AG08396 (cell line): ENCODE measurements at regions not wholly inside any gene's neighbourhood (a gene's known extent, or its start where the extent isn't known, plus 50 kb on each side); places are given as distances from the start of the nearest gene placed in this dataset.
"Not testable (repeated sequence)": the region's sequence is repeated elsewhere in the genome, so short reads cannot be mapped to it uniquely, and the experiment has no call there.

Experiments used
- DNase-seq: peaks from one replicate; pipeline ENCODE4 v3.0.0; 2012; ENCODE audit warnings: low spot score, mixed read lengths

DNA sequence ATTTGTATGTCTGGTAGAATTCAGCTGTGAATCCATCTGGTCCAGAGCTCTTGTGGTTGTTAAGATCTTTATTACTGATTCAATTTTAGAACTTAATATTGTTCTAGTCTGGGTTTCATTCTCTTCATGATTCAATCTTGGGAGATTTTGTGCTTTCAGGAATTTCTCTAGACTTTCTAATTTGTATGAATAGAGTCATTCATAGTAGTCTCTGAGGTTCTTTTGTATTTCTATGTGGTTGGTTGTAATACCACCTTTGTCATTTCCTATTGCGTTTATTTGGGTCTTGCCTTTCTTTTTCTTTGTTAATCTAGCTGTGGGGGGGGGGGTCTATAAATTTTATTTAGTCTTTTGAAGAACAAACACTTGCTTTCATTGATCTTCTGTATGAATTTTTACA lies 824.8 kb upstream of the GALNTL6 start:
- no peak for DNase-seq

DNA sequence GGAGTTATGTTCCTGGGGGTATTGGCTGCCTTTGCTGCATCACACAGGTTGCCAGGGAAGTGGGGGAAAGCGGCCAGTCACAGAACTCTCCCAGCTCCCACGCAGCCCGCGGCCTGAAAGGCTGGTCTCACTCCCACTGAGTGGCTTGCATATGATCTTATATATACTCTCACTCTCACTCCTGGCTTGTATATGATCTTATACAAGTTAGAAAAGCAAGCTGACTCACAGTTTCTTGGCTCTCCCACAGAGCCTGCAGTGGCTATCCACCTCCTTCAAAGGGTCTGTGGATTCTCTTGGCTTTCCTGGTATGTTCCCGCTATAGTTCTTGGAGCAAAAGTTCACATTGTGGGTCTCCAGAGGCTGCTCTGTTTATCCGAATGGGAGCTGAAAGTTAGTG lies 833.5 kb upstream of the GALNTL6 start:
- no peak for DNase-seq

DNA sequence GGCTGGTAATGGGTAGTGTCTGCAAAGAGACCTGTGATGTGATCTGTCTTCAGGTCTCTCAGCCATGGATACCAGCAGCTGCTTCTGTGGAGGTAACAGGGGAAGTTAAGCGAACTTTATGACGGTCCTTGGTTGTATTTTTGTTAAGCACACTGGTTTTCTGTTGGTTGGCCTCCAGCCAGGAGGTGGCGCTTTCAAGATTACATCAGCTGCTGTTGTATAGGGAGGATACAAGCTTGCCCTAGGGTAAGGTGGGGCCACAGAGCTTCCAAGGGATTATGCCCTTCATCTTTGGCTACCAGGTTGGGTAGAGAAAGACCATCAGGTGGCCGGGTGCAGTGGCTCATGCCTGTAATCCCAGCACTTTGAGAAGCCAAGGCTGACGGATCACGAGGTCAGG lies 834.2 kb upstream of the GALNTL6 start:
- DNase-seq: no peak

DNA sequence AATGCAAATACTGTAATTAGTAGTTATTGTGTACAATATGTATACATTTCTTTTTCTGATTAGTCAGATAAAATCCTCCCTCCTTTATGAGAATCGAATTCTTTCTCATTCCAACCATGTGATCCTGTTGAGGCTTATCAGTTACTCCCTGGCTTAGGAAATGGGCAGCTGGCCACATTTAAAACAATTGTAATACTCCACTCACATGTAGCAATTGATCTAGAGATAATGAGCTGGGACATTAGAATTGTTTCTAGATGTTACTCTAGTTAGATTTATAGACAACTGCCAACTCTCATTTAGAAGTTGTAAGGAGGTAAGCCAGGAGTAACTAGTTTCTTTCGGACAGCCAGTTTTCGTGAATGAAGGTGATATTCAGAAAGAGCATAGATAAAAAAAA lies 859.3 kb upstream of the AADAT start:
- DNase-seq: no peak

DNA sequence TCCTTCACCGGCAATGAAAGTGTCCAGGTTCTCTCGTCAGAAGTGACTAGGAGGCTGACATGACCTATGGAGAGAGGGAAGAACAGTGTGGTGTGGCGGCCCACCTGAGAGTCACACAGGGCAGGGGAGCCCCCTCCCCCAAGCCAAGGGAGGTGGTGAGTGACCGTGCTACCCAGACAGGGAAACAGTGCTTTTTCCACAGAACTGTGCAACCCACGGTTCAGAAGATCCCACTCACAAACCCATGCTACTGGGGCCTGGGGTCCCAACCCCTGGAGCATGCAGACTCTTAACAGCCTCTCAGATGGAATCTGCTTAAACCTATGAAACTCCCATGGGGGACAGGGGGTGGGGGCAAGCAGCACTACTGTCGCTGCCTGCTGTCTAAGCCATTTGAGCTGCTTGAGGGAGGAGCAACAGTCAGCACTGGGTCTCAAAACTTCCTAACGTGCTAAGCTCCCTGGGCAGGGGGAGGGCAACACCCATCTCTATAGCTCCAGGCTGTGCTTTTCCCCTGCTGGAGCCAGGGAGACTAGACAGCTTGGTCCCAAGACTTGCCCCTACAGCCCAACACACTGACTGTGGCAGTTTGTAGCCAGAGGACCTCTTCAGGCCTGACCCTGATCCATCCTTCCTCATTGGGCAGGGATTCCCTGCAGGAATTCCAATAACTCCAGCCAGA lies 850.4 kb upstream of the AADAT start:
- DNase-seq: no peak

DNA sequence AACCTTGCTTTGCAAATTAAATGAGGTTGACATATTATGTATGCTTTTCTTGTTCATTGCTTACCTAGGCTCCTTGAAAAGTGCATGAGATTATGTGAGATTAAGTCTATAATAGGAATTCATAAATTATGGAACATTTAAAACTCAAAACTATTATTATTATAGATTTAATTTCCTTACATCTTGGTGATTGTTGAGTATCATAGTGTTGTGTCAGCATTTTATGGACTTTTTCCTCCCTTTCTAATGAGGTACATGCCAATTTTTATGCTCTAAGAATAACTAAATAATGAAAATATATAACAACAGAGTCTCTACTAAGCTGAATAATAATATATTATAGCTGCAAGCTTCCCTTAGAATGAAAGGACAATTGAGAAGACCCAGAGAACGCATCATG lies 848.8 kb upstream of the AADAT start:
- no peak for DNase-seq

DNA sequence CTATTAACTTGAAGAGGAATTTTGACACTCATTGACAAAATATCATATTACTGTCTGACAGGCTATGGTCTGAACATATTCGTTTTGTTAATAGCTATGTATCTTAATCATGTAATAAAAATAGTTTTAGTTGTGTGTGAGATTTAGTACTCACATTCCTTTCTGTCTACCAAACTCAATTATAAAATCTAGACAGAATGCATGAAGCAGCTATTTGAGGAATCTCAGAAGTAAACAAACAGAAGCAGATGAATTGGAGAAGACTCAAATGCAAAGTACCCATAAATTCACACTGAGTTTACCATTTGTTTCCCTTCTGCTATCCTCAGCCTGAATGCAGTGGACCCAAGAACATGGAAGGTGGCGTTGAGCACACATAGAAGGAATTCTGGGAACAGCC lies 841.6 kb upstream of the AADAT start:
- no peak for DNase-seq

DNA sequence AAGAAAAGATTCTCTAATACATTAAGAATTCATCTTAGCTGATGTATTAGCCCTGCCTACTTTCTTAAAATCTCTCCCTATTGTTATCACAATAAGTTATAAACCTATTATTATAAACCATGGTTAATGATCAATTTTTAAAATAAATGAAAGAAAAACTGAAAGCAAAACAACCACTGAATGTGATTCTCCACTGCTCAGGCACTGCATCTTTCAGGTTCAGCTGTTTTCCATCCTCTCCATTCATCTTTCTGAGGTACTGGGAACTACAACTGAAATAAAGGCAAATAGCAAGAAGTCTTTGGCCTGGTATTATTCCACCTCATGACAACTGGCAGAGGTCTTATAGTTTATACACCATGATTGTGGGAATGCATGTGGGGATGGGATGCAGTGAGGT lies 798.9 kb upstream of the AADAT start:
- DNase-seq: no peak

DNA sequence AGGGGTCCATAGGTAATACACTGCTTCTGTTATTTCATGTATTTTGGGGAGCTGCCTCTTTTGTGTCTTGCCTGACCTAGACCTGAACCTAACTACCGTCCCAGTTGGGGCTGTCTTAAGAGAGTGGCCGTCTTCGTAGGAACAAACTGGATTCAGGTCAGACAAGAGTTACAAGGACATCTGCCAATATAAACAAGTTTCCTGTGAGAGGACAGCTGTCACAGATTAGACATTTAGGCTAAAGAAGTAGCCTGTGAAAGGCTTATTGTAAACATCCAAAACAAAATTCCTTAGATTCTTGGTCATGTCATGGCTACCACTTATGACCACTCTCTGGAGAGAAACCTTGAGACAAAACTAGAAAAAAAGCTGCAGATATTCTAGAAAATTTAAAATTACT lies 797.6 kb upstream of the AADAT start:
- DNase-seq: no peak

DNA sequence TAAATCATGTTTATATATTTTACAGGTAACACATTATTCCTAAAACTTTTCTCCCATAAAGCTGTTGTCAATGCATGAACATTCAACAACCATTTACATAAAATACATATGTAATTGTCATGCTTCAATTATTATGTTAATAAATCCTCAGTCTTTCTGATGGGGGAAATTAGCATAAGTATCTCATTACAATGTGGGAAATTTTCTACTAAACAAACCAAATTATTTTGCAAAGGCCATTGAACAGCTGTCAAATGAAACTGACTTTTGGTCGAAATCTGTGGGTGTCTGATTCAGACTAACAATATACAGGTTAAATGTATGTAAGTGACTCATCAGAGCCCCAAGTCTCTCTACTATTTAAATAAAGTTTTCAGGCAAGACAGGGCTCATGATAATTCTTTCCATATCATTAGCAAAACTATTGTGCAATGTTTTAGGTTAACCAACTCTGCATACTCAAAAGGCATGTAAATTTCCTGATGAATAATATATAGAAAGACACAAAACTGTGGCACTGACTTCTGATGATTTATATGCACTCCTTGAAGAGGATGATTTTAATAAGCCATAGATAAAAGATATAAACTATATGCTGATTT lies 795.3 kb upstream of the AADAT start:
- DNase-seq: no peak

DNA sequence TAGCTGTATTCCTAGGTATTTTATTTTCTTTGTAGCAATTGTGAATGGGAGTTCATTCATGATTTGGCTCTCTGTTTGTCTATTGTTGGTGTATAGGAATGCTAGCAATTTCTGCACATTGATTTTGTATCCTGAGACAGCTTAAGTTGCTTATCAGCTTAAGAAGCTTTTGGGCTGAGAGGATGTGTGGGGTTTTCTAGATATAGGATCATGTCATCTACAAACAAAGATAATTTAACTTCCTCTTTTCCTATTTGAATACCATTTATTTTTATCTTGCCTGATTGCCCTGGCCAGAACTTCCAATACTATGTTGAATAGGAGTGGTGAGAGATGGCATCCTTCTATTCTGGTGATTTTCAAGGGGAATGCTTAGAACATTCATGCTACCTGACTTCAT lies 791.9 kb upstream of the AADAT start:
- not testable (repeated sequence) for DNase-seq

DNA sequence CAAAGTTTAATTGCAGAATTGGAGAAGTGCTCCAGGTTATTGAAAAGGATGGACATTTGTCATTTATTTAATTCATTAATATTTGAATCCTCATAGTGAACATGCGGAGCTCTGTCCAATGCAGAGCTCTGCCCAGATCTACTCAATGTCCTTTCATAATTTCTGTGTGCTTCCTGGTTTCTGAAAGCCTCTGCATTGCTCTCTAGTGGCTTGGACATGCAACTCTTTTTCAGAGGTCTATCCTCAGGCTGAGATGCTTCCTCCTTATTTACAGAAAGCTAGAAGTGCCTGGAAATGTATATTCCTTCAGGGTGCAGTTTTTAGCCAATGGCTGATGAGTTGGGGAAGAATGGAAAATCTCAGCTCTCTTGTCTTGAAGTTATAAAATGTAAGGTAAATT lies 786.1 kb upstream of the AADAT start:
- no peak for DNase-seq

DNA sequence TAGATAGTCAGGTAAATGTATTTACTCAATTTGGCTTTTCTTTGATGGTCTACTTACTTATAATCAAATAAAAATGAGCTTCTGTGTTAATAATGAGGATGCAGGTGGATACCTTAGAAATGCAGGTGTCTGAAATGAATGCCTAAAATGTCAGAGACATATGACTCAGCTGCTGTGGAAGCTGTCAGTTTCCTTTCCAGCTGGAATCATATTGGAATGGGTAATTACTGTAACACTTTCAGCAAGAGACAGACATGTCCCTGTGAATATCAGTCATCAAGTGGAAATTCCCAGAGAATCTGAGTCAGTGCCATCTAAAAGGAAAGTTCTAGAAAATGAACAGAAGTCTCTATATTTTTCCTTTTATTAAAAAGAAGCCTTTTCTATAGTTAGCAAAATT lies 783.0 kb upstream of the AADAT start:
- no peak for DNase-seq

DNA sequence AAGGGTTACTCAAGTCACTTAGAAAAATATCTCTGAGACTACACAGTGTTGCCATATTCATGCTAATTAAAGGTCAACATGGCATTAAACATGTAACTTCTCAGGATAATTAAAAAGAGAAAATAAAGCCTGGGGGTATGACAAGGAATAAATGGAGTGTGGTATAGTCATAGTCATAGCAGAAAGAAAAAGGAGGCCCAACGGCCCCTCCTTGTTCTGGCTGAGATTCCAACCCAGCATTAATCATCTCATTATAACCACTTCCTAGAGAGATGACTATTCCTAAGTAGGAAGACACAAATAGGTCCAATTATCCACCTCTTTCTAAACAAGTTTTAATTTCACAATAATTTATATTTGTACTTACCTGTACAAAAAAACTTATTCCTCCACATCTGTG lies 778.4 kb upstream of the AADAT start:
- DNase-seq: no peak

DNA sequence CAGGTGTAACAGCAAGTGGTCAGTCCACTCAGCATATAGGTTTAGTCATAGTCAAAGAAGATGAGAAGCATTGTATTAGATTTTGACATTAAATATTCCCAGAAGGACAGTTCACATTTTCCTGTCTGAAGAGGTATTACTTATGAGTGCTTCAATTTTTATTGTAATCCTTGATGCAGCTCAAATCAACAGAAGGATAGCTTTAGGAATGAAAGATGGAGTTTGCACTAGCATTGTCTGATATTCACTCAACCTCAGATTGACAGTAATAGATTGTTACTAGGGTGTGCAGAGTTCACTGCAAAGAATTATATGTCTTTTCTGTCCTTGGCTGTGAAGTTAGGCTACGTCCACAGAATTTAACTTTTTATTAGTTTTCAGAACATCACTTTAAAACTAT lies 764.3 kb upstream of the AADAT start:
- no peak for DNase-seq

DNA sequence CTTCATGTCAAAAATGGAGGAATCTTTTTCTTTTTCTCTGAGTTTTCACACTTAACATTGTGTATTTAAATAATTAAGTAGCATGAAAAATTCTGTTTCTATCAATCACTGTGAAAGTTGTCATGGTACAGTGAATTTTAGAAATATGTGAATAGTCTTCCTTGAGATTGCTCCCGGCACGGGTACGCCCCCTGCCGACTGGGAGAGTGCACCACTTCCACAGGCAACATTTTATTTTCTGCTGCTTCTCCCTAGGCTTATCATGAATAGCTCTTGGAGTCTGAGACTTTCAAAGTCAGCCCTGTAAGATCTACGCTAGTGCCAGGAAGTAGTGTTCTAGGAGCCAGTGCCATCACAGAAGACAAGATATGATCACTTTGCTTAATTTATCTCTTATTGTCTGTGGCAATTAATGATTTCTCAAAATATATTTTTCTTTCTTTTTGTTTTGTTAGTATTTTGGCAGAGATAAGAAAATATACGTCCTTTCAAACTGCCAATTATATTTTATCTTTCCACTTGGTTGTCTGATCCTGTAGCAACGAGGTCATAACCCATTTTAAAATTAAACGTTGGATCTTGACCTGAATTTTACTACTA lies 763.8 kb upstream of the AADAT start:
- DNase-seq: peak; percentile 2

DNA sequence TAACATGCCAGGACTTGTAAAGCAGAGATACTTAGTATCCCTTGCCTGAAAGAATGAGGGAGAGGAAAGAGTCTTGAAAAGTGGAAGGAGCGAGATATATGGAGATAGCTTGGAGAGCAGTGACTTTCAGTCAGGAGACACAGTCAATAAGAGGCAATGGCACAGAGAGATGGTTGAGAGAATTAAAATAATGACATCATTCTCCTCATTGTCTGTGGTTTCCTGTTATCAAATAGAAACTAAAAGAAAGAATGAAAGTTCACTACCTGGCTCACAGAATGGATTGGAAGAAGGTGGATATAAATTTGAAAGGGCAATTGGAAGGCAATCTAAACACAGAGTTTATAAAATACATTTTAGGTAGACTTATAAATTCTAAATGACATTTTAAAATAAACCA lies 760.2 kb upstream of the AADAT start:
- no peak for DNase-seq

DNA sequence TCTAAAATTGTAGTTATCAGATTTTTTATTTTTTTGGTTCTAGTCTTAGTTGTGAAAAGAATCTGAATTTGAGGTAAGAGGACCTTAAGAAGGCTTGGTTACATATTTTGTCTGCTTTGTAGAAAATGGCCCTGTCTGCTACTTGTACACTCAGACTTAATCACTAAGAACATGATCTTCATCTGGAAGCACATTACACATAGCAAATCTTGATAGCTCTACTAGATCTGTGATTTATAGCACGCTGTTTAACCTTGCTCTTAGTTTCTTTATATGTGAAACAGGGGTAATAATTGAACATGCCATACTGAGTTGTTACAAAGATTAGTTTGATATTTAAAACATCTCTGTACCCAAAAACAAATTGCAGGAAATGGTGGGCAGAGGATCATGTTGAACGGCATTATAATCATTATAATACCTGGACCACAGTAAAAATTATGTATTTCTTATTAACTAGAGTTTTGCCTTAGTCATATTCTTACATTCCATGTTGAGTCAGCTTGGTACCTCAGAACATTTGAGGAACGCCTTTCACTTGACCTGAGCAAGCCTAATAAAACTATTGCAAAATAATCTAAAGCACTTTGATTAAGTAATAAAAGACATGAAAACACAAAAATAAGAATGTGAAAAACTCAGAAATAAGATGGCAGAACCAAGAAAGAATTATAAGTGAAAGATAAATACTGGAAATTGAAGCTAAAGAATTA lies 738.0 kb upstream of the AADAT start:
- DNase-seq: no peak

DNA sequence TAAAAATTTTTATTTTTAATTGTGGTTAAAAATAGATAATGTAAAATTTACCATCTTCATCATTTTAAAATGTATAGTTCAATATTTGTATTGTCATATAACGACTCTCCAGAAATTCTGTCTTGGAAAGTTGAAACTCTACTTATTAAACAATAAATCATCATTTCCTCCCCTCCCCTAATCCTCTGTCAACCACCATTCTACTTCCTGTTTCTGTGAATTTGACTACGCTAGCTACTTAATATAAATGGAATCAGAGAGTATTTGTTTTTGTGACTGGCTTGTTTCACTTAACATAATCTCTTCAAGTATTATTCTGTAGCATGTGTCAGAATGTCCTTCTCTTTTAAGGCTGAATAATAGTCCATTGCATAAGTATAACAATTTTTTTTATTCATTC lies 729.0 kb upstream of the AADAT start:
- no peak for DNase-seq

DNA sequence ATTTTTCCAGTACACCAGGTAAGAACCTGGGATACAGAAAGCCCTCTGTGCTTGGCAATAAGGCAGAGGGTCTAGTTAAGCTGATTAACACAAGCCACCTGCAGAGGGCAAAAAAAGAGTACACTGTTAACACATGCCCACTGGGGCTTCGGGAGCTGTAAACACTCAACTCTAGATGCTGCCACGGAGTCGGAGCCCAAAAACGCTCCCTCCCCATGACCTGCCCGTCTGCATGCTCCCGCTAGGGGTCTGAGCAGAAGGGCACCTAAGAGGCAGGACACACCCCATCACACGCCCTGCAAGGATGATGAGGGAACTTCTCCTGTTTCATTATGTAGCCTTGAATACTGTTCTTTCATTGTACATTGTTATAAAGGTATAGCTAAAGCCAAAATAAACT lies 715.6 kb upstream of the AADAT start:
- DNase-seq: no peak

DNA sequence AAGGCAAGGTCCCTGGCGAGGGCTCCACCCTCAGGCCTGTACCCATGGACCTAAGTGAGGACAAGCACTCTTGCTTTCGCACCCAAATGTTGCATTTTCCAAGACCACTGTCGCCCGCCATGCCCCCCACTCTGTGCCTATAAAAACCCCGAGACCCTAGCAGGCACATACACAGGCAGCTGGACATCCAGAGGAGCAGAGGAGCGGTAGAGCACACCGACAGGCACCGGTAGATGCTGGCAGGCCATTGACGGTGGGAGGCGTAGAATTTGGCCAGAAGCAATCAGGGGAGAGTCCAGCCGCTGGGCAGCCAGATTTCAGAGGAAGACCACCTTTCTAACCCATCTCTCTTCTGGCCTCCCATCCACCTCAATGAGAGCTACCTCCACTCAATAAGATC lies 715.2 kb upstream of the AADAT start:
- DNase-seq: no peak

DNA sequence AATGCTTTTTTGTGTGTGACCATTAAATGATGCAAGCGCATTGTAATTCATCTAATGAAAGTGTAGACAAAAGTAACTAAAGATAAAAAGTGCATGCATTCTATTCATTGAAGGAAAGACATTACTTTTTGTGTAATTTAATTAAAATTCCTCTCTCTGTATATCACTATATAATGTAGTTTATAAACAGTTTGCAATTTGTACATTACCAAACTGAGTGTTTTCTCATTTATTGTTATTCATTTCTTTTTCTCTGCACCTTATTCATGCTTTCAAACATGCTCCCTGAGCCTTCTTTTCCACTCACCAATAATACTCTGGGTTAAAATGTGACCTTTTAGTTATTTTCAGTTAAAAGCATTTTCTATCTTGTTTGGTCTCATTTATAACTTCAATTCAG lies 713.7 kb upstream of the AADAT start:
- DNase-seq: no peak

DNA sequence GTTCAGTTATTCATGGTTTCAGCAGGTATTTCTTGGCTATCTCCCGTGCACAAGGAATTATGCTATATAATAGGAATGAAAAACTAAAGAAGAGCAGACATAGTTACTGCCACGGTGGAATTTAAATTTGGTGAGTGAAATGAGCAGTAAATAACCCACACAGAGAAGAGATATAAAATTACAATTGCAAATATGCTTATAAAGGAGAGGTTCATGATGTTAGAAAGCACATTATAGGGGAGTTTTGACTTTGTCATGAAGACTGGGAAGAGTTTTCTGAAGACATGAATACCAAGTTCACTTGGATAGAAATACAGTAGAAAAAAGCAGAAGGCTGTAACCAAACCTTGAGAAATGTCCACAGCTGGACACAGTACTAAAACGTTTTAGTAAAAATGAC lies 712.0 kb upstream of the AADAT start:
- no peak for DNase-seq
